ENCODE measurements at regions not wholly inside any gene's neighbourhood (a gene's known extent, or its start where the extent isn't known, plus 50 kb on each side); places are given as distances from the start of the nearest gene placed in this dataset.

DNA sequence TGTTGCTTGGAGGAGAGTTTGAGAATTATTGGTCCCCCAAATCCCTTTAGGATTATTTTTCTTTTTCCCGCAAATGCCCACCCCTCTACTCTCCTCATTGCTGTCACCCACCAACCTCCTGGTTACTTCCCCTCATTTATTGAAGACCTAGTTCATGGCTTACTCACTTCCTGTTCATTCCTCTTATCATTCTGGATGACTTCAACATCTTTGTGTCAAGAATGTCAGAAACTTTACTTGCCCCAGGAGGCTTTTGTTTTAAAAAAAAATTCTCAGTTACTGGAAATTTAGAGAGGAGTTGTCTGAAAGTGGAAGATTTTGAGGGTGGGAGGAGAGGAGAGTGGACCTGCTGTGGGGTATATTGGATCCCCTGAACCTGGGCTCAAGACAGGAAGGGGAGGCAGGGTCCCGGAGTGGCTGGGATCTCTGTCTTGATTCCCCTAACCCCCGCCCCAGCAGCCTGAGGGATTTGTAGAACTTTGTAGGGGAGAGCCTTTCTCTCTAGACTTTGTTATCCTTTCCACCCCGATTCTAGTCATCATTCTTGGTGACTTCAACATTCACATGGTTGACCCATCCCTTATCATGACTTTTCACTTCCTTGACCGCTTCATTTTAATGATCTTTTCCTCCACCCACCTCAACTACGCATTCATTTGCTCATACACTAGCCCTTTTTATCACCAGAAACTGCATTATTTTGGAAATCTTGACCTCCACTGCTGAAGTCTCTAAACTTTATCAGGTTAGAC is 69.9 kb upstream of the ESX1 start (continued):
- TF ChIP-seq, protein P1, sequence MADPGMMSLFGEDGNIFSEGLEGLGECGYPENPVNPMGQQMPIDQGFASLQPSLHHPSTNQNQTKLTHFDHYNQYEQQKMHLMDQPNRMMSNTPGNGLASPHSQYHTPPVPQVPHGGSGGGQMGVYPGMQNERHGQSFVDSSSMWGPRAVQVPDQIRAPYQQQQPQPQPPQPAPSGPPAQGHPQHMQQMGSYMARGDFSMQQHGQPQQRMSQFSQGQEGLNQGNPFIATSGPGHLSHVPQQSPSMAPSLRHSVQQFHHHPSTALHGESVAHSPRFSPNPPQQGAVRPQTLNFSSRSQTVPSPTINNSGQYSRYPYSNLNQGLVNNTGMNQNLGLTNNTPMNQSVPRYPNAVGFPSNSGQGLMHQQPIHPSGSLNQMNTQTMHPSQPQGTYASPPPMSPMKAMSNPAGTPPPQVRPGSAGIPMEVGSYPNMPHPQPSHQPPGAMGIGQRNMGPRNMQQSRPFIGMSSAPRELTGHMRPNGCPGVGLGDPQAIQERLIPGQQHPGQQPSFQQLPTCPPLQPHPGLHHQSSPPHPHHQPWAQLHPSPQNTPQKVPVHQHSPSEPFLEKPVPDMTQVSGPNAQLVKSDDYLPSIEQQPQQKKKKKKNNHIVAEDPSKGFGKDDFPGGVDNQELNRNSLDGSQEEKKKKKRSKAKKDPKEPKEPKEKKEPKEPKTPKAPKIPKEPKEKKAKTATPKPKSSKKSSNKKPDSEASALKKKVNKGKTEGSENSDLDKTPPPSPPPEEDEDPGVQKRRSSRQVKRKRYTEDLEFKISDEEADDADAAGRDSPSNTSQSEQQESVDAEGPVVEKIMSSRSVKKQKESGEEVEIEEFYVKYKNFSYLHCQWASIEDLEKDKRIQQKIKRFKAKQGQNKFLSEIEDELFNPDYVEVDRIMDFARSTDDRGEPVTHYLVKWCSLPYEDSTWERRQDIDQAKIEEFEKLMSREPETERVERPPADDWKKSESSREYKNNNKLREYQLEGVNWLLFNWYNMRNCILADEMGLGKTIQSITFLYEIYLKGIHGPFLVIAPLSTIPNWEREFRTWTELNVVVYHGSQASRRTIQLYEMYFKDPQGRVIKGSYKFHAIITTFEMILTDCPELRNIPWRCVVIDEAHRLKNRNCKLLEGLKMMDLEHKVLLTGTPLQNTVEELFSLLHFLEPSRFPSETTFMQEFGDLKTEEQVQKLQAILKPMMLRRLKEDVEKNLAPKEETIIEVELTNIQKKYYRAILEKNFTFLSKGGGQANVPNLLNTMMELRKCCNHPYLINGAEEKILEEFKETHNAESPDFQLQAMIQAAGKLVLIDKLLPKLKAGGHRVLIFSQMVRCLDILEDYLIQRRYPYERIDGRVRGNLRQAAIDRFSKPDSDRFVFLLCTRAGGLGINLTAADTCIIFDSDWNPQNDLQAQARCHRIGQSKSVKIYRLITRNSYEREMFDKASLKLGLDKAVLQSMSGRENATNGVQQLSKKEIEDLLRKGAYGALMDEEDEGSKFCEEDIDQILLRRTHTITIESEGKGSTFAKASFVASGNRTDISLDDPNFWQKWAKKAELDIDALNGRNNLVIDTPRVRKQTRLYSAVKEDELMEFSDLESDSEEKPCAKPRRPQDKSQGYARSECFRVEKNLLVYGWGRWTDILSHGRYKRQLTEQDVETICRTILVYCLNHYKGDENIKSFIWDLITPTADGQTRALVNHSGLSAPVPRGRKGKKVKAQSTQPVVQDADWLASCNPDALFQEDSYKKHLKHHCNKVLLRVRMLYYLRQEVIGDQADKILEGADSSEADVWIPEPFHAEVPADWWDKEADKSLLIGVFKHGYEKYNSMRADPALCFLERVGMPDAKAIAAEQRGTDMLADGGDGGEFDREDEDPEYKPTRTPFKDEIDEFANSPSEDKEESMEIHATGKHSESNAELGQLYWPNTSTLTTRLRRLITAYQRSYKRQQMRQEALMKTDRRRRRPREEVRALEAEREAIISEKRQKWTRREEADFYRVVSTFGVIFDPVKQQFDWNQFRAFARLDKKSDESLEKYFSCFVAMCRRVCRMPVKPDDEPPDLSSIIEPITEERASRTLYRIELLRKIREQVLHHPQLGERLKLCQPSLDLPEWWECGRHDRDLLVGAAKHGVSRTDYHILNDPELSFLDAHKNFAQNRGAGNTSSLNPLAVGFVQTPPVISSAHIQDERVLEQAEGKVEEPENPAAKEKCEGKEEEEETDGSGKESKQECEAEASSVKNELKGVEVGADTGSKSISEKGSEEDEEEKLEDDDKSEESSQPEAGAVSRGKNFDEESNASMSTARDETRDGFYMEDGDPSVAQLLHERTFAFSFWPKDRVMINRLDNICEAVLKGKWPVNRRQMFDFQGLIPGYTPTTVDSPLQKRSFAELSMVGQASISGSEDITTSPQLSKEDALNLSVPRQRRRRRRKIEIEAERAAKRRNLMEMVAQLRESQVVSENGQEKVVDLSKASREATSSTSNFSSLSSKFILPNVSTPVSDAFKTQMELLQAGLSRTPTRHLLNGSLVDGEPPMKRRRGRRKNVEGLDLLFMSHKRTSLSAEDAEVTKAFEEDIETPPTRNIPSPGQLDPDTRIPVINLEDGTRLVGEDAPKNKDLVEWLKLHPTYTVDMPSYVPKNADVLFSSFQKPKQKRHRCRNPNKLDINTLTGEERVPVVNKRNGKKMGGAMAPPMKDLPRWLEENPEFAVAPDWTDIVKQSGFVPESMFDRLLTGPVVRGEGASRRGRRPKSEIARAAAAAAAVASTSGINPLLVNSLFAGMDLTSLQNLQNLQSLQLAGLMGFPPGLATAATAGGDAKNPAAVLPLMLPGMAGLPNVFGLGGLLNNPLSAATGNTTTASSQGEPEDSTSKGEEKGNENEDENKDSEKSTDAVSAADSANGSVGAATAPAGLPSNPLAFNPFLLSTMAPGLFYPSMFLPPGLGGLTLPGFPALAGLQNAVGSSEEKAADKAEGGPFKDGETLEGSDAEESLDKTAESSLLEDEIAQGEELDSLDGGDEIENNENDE (IDR thresholded peaks at IDR 0.05; ENCODE audit: insufficient replicate concordance, low read length): no peak
- TF ChIP-seq BACH1 (IDR thresholded peaks at IDR 0.05; ENCODE audit: low read length): no peak
- no peak for TF ChIP-seq SP2 (IDR thresholded peaks at IDR 0.05; ENCODE audit: low read length)
- no peak for TF ChIP-seq MAFK (IDR thresholded peaks at IDR 0.05; ENCODE audit: low read depth, low read length)
- TF ChIP-seq GABPA (IDR thresholded peaks at IDR 0.05; ENCODE audit: borderline replicate concordance, insufficient read depth, low read length): no peak
- TF ChIP-seq, protein P2, sequence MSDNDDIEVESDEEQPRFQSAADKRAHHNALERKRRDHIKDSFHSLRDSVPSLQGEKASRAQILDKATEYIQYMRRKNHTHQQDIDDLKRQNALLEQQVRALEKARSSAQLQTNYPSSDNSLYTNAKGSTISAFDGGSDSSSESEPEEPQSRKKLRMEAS (IDR thresholded peaks at IDR 0.05): no peak
- TF ChIP-seq CREB1 (IDR thresholded peaks at IDR 0.05): no peak

Data from H1 (cell line).